ENCODE measurements at regions not wholly inside any gene's neighbourhood (a gene's known extent, or its start where the extent isn't known, plus 50 kb on each side); places are given as distances from the start of the nearest gene placed in this dataset.
"Not testable (repeated sequence)": the region's sequence is repeated elsewhere in the genome, so short reads cannot be mapped to it uniquely, and the experiment has no call there.

DNA sequence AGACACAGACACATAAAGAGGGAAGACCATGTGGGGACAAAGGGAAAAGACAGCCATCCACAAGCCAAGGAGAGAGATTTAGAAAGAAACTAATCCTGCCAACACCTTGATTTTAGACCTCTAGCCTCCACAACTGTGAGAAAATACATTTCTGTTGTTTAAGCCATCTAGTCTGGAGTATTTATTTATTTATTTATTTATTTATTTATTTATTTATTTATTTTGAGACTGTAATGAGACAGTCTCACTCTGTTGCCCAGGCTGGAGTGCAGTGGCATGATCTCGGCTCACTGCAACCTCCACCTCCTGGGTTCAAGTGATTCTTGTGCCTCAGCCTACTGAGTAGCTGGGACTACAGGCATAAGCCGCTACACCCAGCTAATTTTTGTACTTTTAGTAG, 259.3 kb downstream of the PARM1 start:
- TF ChIP-seq, protein P1, sequence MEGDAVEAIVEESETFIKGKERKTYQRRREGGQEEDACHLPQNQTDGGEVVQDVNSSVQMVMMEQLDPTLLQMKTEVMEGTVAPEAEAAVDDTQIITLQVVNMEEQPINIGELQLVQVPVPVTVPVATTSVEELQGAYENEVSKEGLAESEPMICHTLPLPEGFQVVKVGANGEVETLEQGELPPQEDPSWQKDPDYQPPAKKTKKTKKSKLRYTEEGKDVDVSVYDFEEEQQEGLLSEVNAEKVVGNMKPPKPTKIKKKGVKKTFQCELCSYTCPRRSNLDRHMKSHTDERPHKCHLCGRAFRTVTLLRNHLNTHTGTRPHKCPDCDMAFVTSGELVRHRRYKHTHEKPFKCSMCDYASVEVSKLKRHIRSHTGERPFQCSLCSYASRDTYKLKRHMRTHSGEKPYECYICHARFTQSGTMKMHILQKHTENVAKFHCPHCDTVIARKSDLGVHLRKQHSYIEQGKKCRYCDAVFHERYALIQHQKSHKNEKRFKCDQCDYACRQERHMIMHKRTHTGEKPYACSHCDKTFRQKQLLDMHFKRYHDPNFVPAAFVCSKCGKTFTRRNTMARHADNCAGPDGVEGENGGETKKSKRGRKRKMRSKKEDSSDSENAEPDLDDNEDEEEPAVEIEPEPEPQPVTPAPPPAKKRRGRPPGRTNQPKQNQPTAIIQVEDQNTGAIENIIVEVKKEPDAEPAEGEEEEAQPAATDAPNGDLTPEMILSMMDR (IDR thresholded peaks at IDR 0.05), result not testable (repeated sequence)
- TF ChIP-seq EZH2 (IDR thresholded peaks at IDR 0.05; ENCODE audit: borderline replicate concordance, insufficient read depth, low read depth, low read length, poor library complexity, severe bottlenecking), result not testable (repeated sequence)
